Osteocyte (in vitro differentiated cells): ENCODE measurements at regions not wholly inside any gene's neighbourhood (a gene's known extent, or its start where the extent isn't known, plus 50 kb on each side); places are given as distances from the start of the nearest gene placed in this dataset.

Experiments
- DNase-seq: peaks from one replicate; pipeline ENCODE4 v3.0.0; 2021; ENCODE audit warnings: mixed read lengths; ENCODE audit not compliant: unreplicated experiment; ENCODE audit errors: extremely low spot score
- H3K27ac Mint-ChIP-seq: one replicate; pipeline ENCODE4 v1.8.0; 2021; ENCODE audit warnings: mild to moderate bottlenecking, mixed read lengths; ENCODE audit not compliant: unreplicated experiment
- H3K27me3 Mint-ChIP-seq: one replicate; pipeline ENCODE4 v1.8.0; 2021; ENCODE audit warnings: mixed read lengths; ENCODE audit not compliant: unreplicated experiment
- H3K36me3 Mint-ChIP-seq: one replicate; pipeline ENCODE4 v1.8.0; 2021; ENCODE audit warnings: mixed read lengths; ENCODE audit not compliant: unreplicated experiment
- H3K4me1 Mint-ChIP-seq: one replicate; pipeline ENCODE4 v1.8.0; 2021; ENCODE audit warnings: mixed read lengths; ENCODE audit not compliant: unreplicated experiment
- H3K4me3 Mint-ChIP-seq: one replicate; pipeline ENCODE4 v1.8.0; 2021; ENCODE audit warnings: mild to moderate bottlenecking, moderate library complexity, mixed read lengths; ENCODE audit not compliant: unreplicated experiment
- H3K9me3 Mint-ChIP-seq: one replicate; pipeline ENCODE4 v1.8.0; 2021; ENCODE audit warnings: mixed read lengths; ENCODE audit not compliant: unreplicated experiment
- TF ChIP-seq, protein P1 (sequence below): fragments of 200-600 bp; sonication (generic); IDR thresholded peaks from 2 replicates; pipeline ENCODE4 v1.5.0; 2021; ENCODE audit warnings: antibody characterized with exemption, mild to moderate bottlenecking, moderate library complexity

DNA sequence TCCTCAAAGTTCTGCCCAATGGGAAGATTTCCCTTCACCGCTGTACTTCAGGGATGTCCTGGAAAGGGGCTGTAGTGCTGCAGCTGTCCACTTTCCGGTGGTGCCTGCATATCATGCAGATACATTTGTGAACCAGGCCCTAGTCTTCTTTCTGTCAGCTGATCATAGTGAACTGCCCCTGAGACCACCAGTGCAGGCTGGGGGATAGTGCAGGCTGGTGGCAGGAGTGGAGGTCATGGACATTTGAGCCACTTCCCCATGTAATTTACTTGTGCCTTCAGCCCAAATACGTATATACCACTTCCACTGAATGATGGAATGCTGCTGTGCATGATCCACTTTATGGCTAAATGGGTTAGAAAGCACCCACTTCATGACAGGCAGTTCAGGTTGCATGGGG is 120.0 kb downstream of the ZNF280B start:
- no peak overlapping the region for H3K27ac Mint-ChIP-seq
- no peaks in the 10 kb centered on the region for H3K36me3 Mint-ChIP-seq
- peaks cover 9% of the 10 kb centered on the region for H3K9me3 Mint-ChIP-seq
- TF ChIP-seq, protein P1, sequence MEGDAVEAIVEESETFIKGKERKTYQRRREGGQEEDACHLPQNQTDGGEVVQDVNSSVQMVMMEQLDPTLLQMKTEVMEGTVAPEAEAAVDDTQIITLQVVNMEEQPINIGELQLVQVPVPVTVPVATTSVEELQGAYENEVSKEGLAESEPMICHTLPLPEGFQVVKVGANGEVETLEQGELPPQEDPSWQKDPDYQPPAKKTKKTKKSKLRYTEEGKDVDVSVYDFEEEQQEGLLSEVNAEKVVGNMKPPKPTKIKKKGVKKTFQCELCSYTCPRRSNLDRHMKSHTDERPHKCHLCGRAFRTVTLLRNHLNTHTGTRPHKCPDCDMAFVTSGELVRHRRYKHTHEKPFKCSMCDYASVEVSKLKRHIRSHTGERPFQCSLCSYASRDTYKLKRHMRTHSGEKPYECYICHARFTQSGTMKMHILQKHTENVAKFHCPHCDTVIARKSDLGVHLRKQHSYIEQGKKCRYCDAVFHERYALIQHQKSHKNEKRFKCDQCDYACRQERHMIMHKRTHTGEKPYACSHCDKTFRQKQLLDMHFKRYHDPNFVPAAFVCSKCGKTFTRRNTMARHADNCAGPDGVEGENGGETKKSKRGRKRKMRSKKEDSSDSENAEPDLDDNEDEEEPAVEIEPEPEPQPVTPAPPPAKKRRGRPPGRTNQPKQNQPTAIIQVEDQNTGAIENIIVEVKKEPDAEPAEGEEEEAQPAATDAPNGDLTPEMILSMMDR, result no peak
- no peaks in the 10 kb centered on the region for H3K4me1 Mint-ChIP-seq
- DNase-seq, result peak; percentile 68
- H3K4me3 Mint-ChIP-seq, result no peak overlapping the region
- H3K27me3 Mint-ChIP-seq, result peaks cover 25% of the 10 kb centered on the region

- H3K36me3 Mint-ChIP-seq, result no peaks in the 10 kb centered on the region
- no peak overlapping the region for H3K27ac Mint-ChIP-seq
- TF ChIP-seq, protein P1, result no peak
- H3K27me3 Mint-ChIP-seq, result peaks cover 15% of the 10 kb centered on the region
- H3K9me3 Mint-ChIP-seq, result peaks cover 14% of the 10 kb centered on the region
- H3K4me3 Mint-ChIP-seq, result no peak overlapping the region
- DNase-seq, result no peak
- H3K4me1 Mint-ChIP-seq, result no peaks in the 10 kb centered on the region
These were observed 119.1 kb downstream of the ZNF280B start for GRCh38 chr22:22389467-22389866.

DNA sequence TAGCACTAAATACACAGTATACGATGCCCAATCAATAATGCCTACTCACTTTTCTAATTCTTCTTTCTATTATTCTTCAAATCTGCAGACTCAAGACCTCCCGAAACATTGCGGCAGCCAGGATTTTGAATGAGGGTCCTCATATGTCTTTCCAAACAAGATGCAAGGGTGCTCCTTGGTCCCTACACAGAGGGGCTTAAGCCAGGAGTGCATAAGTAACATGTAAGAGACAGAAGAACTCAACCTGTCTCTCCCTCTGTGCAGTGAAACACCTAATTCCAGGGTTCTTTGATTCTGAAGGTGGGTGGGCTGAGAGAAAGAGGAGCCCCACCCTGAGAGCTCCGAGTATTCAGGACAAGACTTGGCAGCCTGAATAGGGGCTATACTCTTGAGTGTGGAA is 117.6 kb downstream of the ZNF280B start:
- H3K4me1 Mint-ChIP-seq, result no peaks in the 10 kb centered on the region
- H3K9me3 Mint-ChIP-seq, result peaks cover 14% of the 10 kb centered on the region
- TF ChIP-seq, protein P1, result no peak
- DNase-seq, result no peak
- H3K27me3 Mint-ChIP-seq, result peaks cover 4% of the 10 kb centered on the region
- H3K36me3 Mint-ChIP-seq, result no peaks in the 10 kb centered on the region
- no peak overlapping the region for H3K4me3 Mint-ChIP-seq
- H3K27ac Mint-ChIP-seq, result no peak overlapping the region

- Mint-ChIP-seq H3K4me3 (no peak overlapping the region), H3K4me1 (no peaks in the 10 kb centered on the region), H3K36me3 (no peaks in the 10 kb centered on the region), H3K9me3 (peaks cover 14% of the 10 kb centered on the region), H3K27me3 (peaks cover 5% of the 10 kb centered on the region), H3K27ac (no peak overlapping the region)
- TF ChIP-seq, protein P1, result no peak
- DNase-seq, result peak; percentile 56
These were observed 117.0 kb downstream of the ZNF280B start for GRCh38 chr22:22391543-22391942.

DNA sequence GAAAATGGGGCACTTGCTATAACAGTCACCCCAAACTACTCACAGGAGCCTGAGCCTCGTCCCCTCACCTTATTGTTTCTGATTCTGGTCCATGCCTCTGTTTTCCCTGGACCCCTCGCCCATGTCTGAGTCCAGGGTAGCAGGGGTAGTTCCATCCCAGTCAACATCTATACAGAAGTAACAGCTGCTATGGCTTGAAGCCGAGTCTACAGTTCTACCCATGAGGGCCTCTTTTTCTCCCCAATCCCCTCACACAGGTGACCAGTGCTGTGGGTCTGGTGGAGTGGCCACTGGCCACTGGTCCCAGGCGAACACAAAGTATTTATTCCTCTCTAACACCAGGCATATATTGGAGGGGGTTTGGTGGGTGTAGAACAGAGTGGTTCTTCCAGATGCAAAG is 116.4 kb downstream of the ZNF280B start:
- Mint-ChIP-seq H3K27me3 (peaks cover 9% of the 10 kb centered on the region), H3K4me1 (no peaks in the 10 kb centered on the region)

More for the DNA sequence above, 116.4 kb downstream of the ZNF280B start:
- H3K4me3 Mint-ChIP-seq, result no peak overlapping the region
- H3K36me3 Mint-ChIP-seq, result no peaks in the 10 kb centered on the region
- H3K9me3 Mint-ChIP-seq, result peaks cover 14% of the 10 kb centered on the region
- peak; percentile 46 for DNase-seq
- TF ChIP-seq, protein P1, result no peak
- H3K27ac Mint-ChIP-seq, result no peak overlapping the region
